ENCODE measurements at regions not wholly inside any gene's neighbourhood (a gene's known extent, or its start where the extent isn't known, plus 50 kb on each side); places are given as distances from the start of the nearest gene placed in this dataset.

- no peak for DNase-seq
Measured at GRCh38 chr2:239684996-239685395, 284.2 kb upstream of the HDAC4 start.

- DNase-seq = no peak
Measured at GRCh38 chr2:239684271-239684810, 283.5 kb upstream of the HDAC4 start.

GRCh38 chr2:239682518-239682917 lies 281.7 kb upstream of the HDAC4 start:
- DNase-seq = no peak

- no peak for DNase-seq
Measured at GRCh38 chr2:239679755-239680154, 278.9 kb upstream of the HDAC4 start.

- no peak for DNase-seq
Measured at GRCh38 chr2:239678666-239679296, 278.0 kb upstream of the HDAC4 start.

GRCh38 chr2:239678186-239678490 lies 277.3 kb upstream of the HDAC4 start:
- no peak for DNase-seq

GRCh38 chr2:239677453-239678185 lies 276.8 kb upstream of the HDAC4 start:
- DNase-seq = no peak

GRCh38 chr2:239676716-239677452 lies 276.1 kb upstream of the HDAC4 start:
- DNase-seq = no peak

GRCh38 chr2:239675826-239676715 lies 275.3 kb upstream of the HDAC4 start:
- DNase-seq = no peak

- DNase-seq = no peak
Measured at GRCh38 chr2:239674981-239675825, 274.4 kb upstream of the HDAC4 start.

- DNase-seq = no peak
Measured at GRCh38 chr2:239674101-239674980, 273.5 kb upstream of the HDAC4 start.

GRCh38 chr2:239673641-239674040 lies 272.8 kb upstream of the HDAC4 start:
- no peak for DNase-seq

GRCh38 chr2:239671916-239672849 lies 271.4 kb upstream of the HDAC4 start:
- DNase-seq = no peak

GRCh38 chr2:239671471-239671870 lies 270.7 kb upstream of the HDAC4 start:
- no peak for DNase-seq

- no peak for DNase-seq
Measured at GRCh38 chr2:239670463-239671120, 269.8 kb upstream of the HDAC4 start.

GRCh38 chr2:239669899-239670460 lies 269.2 kb upstream of the HDAC4 start:
- DNase-seq = no peak

GRCh38 chr2:239669181-239669898 lies 268.5 kb upstream of the HDAC4 start:
- DNase-seq = no peak

GRCh38 chr2:239668651-239669050 lies 267.8 kb upstream of the HDAC4 start:
- no peak for DNase-seq
